ENCODE measurements at regions not wholly inside any gene's neighbourhood (a gene's known extent, or its start where the extent isn't known, plus 50 kb on each side); places are given as distances from the start of the nearest gene placed in this dataset.

DNA sequence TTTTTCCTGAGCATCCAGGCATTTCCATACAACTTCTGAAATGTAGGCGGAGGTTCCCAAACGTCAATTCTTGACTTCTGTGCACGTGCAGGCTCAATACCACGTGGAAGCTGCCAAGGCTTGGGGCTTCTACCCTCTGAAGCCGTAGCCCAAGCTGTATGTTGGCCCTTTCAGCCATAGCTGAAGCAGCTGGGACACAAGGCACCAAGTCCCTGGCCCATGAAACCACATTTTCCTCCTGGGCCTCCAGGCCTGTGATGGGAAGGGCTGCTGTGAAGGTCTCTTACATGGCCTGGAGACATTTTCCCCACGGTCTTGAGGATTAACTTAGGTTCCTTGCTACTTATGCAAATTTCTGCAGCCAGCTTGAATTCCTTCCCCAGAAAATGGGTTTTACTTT lies 103.6 kb downstream of the NREP start:
- Histone ChIP-seq H3K9me3 (no peaks in the 10 kb centered on the region), H3K4me1 (no peaks in the 10 kb centered on the region), H3K27ac (no peak overlapping the region), H3K27me3 (ENCODE audit: low read depth) (no peaks in the 10 kb centered on the region), H3K36me3 (no peaks in the 10 kb centered on the region), H3K4me3 (no peak overlapping the region)
- DNase-seq: no peak
- intact Hi-C loops (cut with DNase I): no loop called here
- no peak for TF ChIP-seq CTCF (IDR thresholded peaks at IDR 0.05)
- no peak for ATAC-seq

DNA sequence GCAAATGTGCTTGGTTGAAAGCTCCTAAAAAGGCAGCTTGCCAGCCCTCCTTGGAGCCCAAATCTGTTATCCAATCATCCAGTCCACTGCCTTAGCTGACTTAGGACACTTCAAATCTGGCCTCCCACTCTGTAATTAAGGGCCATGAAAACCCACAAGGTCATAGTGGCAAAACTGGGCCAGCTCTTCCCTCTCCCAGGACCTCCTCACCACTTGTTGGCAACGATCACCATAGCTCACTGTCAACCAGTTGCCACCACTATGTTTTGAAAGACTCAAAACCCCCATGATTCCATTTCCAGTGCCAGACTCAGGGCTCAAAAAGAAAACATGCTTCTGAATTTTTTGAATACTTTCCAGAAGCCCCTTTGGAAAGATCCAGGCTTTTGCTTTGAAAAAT lies 107.5 kb downstream of the NREP start:
- no peak for TF ChIP-seq CTCF (IDR thresholded peaks at IDR 0.05)
- ATAC-seq (no peak), DNase-seq (no peak)
- no peaks in the 10 kb centered on the region for H3K4me1 ChIP-seq
- no peaks in the 10 kb centered on the region for H3K27me3 ChIP-seq (ENCODE audit: low read depth)
- H3K9me3 ChIP-seq: no peaks in the 10 kb centered on the region
- intact Hi-C loops (cut with DNase I): no loop called here
- H3K36me3 ChIP-seq: no peaks in the 10 kb centered on the region
- H3K4me3 ChIP-seq: no peak overlapping the region
- no peak overlapping the region for H3K27ac ChIP-seq

- Histone ChIP-seq H3K9me3 (no peaks in the 10 kb centered on the region), H3K4me1 (no peaks in the 10 kb centered on the region), H3K27ac (no peak overlapping the region), H3K27me3 (ENCODE audit: low read depth) (no peaks in the 10 kb centered on the region), H3K4me3 (no peak overlapping the region), H3K36me3 (no peaks in the 10 kb centered on the region)
- DNase-seq: no peak
- intact Hi-C loops (cut with DNase I): no loop called here
- TF ChIP-seq CTCF (IDR thresholded peaks at IDR 0.05): no peak
- ATAC-seq: no peak
These were observed 111.6 kb downstream of the NREP start for GRCh38 chr5:111645303-111645838.

DNA sequence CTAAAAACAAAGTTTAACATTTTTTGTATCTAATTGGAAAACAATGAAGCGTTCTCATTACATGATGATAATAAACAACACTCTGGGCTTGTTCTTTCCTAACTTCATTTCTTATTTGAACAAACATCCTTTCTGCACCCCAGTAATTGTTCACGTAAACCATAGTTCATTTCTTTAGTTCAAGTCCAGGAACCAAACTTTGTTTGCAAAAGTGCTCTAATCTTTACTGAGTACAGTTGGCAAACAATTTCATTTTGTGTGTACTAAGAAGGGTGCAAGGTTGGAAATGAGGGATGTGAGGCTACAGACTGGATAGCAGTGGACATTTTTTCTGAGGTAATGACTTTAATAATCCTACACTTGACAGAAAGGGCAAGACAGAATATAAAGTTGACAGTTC lies 113.5 kb downstream of the NREP start:
- no peaks in the 10 kb centered on the region for H3K9me3 ChIP-seq
- H3K4me1 ChIP-seq: no peaks in the 10 kb centered on the region
- no peaks in the 10 kb centered on the region for H3K27me3 ChIP-seq (ENCODE audit: low read depth)
- no peaks in the 10 kb centered on the region for H3K36me3 ChIP-seq
- H3K4me3 ChIP-seq: no peak overlapping the region
- ATAC-seq (no peak), DNase-seq (no peak)
- no peak overlapping the region for H3K27ac ChIP-seq
- TF ChIP-seq CTCF (IDR thresholded peaks at IDR 0.05): no peak
- intact Hi-C loops (cut with DNase I): no loop called here

GRCh38 chr5:111641533-111642233 lies 115.3 kb downstream of the NREP start:
- Histone ChIP-seq H3K4me1 (no peaks in the 10 kb centered on the region), H3K4me3 (no peak overlapping the region), H3K27me3 (ENCODE audit: low read depth) (no peaks in the 10 kb centered on the region), H3K36me3 (no peaks in the 10 kb centered on the region), H3K27ac (no peak overlapping the region), H3K9me3 (no peaks in the 10 kb centered on the region)
- ATAC-seq: no peak
- TF ChIP-seq CTCF (IDR thresholded peaks at IDR 0.05): no peak
- intact Hi-C loops (cut with DNase I): no loop called here
- DNase-seq: no peak

Data from lower lobe of right lung (tissue), 2 donors.